Endothelial cell of umbilical vein (primary cell): ENCODE measurements at regions not wholly inside any gene's neighbourhood (a gene's known extent, or its start where the extent isn't known, plus 50 kb on each side); places are given as distances from the start of the nearest gene placed in this dataset.

Source experiments
- CTCF ChIP-seq, 2 donors: IDR thresholded peaks; 1 replicate in 1 of 2; 2 replicates in 1 of 2; pipeline ENCODE4 v1.5.1; 2011; ENCODE audit warnings: low read length in 2 of 2, mild to moderate bottlenecking in 2 of 2, moderate library complexity in 2 of 2, control low read depth in 1 of 2, inconsistent platforms in 1 of 2, low read depth in 1 of 2; ENCODE audit not compliant: insufficient read depth in 1 of 2; ENCODE audit errors: extremely low read depth in 1 of 2
- EZH2 ChIP-seq: IDR thresholded peaks from 2 replicates; pipeline ENCODE4 v1.6.1; 2012; ENCODE audit warnings: borderline replicate concordance, low read depth, mild to moderate bottlenecking, moderate library complexity, low read length, inconsistent platforms; ENCODE audit not compliant: severe bottlenecking
- POLR2A ChIP-seq: IDR thresholded peaks from 2 replicates; pipeline ENCODE4 v1.6.1; 2012; ENCODE audit warnings: low read depth, mild to moderate bottlenecking, control low read depth, low read length

- TF ChIP-seq EZH2, result no peak
- TF ChIP-seq POLR2A, result no peak
- TF ChIP-seq CTCF (IDR thresholded peaks at IDR 0.05; ENCODE audit: extremely low read depth in 1 of 2, insufficient read depth in 1 of 2, low read depth in 1 of 2, low read length in 2 of 2), result no peak
Measured at GRCh38 chr3:171986757-171987518, 52.4 kb upstream of the FNDC3B start.
